Peyer's patch (tissue), 4 donors: ENCODE measurements at regions not wholly inside any gene's neighbourhood (a gene's known extent, or its start where the extent isn't known, plus 50 kb on each side); places are given as distances from the start of the nearest gene placed in this dataset.

Experiments used
- DNase-seq, 3 donors: peaks; one replicate each; pipeline ENCODE4 v3.0.0-alpha.2; 2017 to 2019
- H3K27ac ChIP-seq, 4 donors: fragments of 200-600 bp; sonication (generic); one replicate each; pipeline ENCODE4 v1.5.1; 2016 to 2019
- H3K27me3 ChIP-seq, 2 donors: fragments of 200-600 bp; sonication (generic); one replicate each; pipeline ENCODE4 v1.5.1; 2019
- H3K36me3 ChIP-seq, 3 donors: fragments of 200-600 bp; sonication (generic); one replicate each; pipeline ENCODE4 v1.5.1; 2016 to 2019
- H3K4me1 ChIP-seq, 4 donors: fragments of 200-600 bp; sonication (generic); one replicate each; pipeline ENCODE4 v1.5.1; 2016 to 2019
- H3K4me3 ChIP-seq, 4 donors: fragments of 200-600 bp; sonication (generic); 1 replicate in 3 of 4; 2 replicates in 1 of 4; pipeline ENCODE4 v1.5.1; 2016 to 2019; ENCODE audit warnings: mild to moderate bottlenecking in 1 of 4
- H3K9me3 ChIP-seq, 4 donors: fragments of 200-600 bp; sonication (generic); one replicate each; pipeline ENCODE4 v1.5.1; 2016 to 2019; ENCODE audit warnings: mild to moderate bottlenecking in 1 of 4
- POLR2A ChIP-seq, 2 donors: fragments of 450-650 bp; IDR thresholded peaks; one replicate each; pipeline ENCODE4 v1.5.1; 2017; ENCODE audit warnings: antibody characterized with exemption in 2 of 2, mild to moderate bottlenecking in 2 of 2, moderate library complexity in 2 of 2
- TF ChIP-seq, protein P1 (sequence below), 6 experiments: fragments of 450-650 bp in 4 of 6; fragments of 200-600 bp in 2 of 6; sonication (generic) in 1 of 6; IDR thresholded peaks; one replicate each; pipeline ENCODE4 v1.5.1; 2017 to 2019; ENCODE audit warnings: antibody characterized with exemption in 6 of 6, mild to moderate bottlenecking in 3 of 6, moderate library complexity in 1 of 6

GRCh38 chr12:61098031-61098580 is 1162.1 kb upstream of the USP15 start:
- DNase-seq, result no peak
- no peak for TF ChIP-seq POLR2A (IDR thresholded peaks at IDR 0.05)
- TF ChIP-seq, protein P1, sequence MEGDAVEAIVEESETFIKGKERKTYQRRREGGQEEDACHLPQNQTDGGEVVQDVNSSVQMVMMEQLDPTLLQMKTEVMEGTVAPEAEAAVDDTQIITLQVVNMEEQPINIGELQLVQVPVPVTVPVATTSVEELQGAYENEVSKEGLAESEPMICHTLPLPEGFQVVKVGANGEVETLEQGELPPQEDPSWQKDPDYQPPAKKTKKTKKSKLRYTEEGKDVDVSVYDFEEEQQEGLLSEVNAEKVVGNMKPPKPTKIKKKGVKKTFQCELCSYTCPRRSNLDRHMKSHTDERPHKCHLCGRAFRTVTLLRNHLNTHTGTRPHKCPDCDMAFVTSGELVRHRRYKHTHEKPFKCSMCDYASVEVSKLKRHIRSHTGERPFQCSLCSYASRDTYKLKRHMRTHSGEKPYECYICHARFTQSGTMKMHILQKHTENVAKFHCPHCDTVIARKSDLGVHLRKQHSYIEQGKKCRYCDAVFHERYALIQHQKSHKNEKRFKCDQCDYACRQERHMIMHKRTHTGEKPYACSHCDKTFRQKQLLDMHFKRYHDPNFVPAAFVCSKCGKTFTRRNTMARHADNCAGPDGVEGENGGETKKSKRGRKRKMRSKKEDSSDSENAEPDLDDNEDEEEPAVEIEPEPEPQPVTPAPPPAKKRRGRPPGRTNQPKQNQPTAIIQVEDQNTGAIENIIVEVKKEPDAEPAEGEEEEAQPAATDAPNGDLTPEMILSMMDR (IDR thresholded peaks at IDR 0.05), result no peak
- Histone ChIP-seq H3K4me1 (no peaks in the 10 kb centered on the region), H3K4me3 (no peak overlapping the region), H3K27ac (no peak overlapping the region), H3K36me3 (no peaks in the 10 kb centered on the region), H3K9me3 (no peaks in the 10 kb centered on the region), H3K27me3 (no peaks in the 10 kb centered on the region)

DNA sequence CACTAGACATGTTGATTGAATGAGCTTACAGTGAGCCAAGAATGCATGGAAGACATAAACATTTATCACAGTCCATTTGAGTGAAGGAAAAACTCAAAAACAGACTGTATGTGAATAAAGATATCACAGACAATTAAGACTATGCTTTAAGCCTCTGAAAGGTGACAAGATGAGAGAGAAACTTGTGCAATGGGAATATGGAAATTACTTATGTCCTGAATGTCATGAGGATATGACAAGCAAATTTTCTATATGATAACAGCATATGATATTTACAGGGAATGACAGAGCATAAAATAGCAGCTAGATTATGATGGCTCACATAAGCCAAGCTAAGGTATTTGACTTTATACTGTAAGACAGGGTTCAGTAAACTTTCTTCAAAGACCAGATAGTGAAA is 1153.1 kb upstream of the USP15 start:
- H3K27me3 ChIP-seq, result no peaks in the 10 kb centered on the region
- no peak overlapping the region for H3K27ac ChIP-seq
- H3K9me3 ChIP-seq, result no peaks in the 10 kb centered on the region
- no peaks in the 10 kb centered on the region for H3K4me1 ChIP-seq
- no peak for DNase-seq
- no peak for TF ChIP-seq POLR2A (IDR thresholded peaks at IDR 0.05)
- TF ChIP-seq, protein P1 (IDR thresholded peaks at IDR 0.05), result no peak
- H3K4me3 ChIP-seq, result no peak overlapping the region
- H3K36me3 ChIP-seq, result no peaks in the 10 kb centered on the region

DNA sequence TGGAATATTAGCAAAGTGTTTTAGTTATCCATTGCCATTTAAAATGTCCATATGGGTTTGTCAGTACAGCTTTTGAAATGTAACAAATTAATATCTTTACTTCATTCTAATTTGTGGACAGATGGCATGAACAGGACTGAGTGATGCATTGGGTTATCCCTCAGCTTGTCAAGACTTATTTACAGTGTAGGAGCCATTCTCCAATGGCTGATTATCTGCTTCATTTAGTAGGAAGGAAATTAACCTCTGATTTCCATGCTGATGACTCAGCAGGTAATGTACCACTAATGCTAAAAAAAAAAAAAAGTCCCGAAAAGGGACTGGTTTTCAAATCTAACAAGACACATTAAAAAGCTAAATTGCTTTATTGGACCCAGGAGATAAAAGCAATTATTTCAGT is 1149.0 kb upstream of the USP15 start:
- Histone ChIP-seq H3K9me3 (no peaks in the 10 kb centered on the region), H3K27ac (no peak overlapping the region), H3K27me3 (no peaks in the 10 kb centered on the region), H3K36me3 (no peaks in the 10 kb centered on the region), H3K4me1 (no peaks in the 10 kb centered on the region), H3K4me3 (no peak overlapping the region)
- TF ChIP-seq, protein P1 (IDR thresholded peaks at IDR 0.05), result no peak
- no peak for TF ChIP-seq POLR2A (IDR thresholded peaks at IDR 0.05)
- DNase-seq, result no peak

DNA sequence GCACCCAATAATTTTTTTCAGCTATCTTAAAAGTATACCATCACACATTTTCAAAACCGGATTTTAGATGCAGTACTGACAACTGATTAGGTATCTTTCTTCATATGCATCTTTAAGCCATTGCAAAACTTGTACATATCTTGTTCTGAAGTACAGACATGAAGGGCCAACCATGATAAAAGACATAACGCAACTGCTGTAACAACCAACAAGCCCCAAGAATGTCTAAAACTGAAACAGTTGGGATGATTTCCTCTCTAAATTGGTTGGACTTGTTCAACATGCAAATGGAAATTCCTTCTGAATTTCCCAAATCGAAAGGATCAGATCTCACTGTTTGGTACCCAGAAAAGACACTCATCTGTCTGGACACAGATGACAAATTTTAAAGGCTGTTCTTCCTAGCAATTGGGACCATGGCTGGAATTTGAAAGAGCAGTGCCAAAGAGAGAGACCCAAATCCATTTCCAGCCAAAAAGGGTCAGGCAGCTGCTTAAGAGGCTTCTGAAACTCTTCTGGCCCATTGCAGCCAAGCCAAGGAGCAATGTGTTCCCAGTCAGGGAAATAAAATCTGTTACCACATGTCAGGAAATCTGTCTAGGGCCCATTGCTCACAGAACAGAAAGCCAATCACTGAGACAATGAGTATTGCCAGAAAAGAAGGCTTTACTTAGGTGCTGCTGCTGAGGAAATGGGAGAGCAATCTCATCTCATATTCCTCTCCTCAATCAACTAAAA is 1122.4 kb upstream of the USP15 start:
- no peak for DNase-seq
- H3K36me3 ChIP-seq, result no peaks in the 10 kb centered on the region
- TF ChIP-seq, protein P1 (IDR thresholded peaks at IDR 0.05), result no peak
- no peak for TF ChIP-seq POLR2A (IDR thresholded peaks at IDR 0.05)

DNA sequence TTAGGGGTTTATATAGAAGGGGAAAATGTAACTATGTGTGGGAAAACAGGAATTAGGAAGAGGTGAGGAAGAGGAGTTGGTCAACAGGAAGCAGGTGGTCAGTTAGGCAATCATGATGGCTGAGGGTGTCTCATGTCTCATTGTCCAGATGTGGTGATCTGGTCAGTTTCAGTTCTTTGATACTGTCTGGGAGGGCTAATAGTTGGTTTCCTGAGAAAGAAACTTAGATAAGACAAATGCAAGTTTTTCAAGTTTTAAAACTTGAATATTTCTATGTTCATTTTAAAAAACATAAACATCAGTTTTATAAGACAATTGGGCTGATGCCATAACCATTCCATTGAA is 1121.8 kb upstream of the USP15 start:
- H3K9me3 ChIP-seq, result peaks cover 0 to 4% (median 0%) of the 10 kb centered on the region in 4 donors
- H3K27ac ChIP-seq, result no peak overlapping the region
- no peaks in the 10 kb centered on the region for H3K27me3 ChIP-seq
- H3K36me3 ChIP-seq, result no peaks in the 10 kb centered on the region
- DNase-seq, result no peak
- no peak overlapping the region for H3K4me3 ChIP-seq
- TF ChIP-seq POLR2A (IDR thresholded peaks at IDR 0.05), result no peak
- TF ChIP-seq, protein P1 (IDR thresholded peaks at IDR 0.05), result no peak
- no peaks in the 10 kb centered on the region for H3K4me1 ChIP-seq

More for the DNA sequence above, 1122.4 kb upstream of the USP15 start:
- Histone ChIP-seq H3K4me1 (no peaks in the 10 kb centered on the region), H3K4me3 (no peak overlapping the region), H3K27me3 (no peaks in the 10 kb centered on the region), H3K9me3 (peaks cover 0 to 4% (median 0%) of the 10 kb centered on the region in 4 donors), H3K27ac (no peak overlapping the region)
